ENCODE measurements at regions not wholly inside any gene's neighbourhood (a gene's known extent, or its start where the extent isn't known, plus 50 kb on each side); places are given as distances from the start of the nearest gene placed in this dataset.

DNA sequence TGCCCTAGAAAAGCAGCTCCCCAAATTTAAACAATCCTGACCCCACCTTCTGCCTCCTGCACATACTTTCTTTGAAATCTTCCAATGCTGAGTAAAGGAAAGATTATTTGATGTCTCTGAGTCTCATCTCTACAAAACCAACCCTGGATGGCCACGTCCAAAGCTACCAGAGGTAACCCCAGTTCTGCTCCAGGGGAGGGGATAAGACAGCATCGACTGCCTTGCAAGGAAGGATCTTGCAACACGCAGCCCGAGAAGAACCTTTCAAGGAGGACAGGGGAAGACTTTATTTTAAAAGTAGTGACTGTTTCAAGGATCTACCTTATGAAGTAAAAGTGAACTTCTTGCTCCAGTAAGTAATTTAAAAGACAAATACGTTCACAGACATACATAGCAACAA, 66.5 kb upstream of the TMEM45B start (continued):
- TF ChIP-seq ZBTB33 (IDR thresholded peaks at IDR 0.05) (no peak), POLR2AphosphoS2 (IDR thresholded peaks at IDR 0.05; ENCODE audit: low read depth, low read length) (no peak), CTCF (IDR thresholded peaks at IDR 0.05 in 2 of 3, conservative IDR thresholded peaks at IDR 0.05 in 1 of 3; ENCODE audit: control insufficient read depth in 2 of 3, extremely low read depth in 1 of 3, insufficient read depth in 1 of 3, low read depth in 3 of 3, low read length in 3 of 3) (no peak), PAX5 (IDR thresholded peaks at IDR 0.05; ENCODE audit: borderline replicate concordance, low read depth, low read length) (no peak), GATAD2B (conservative IDR thresholded peaks at IDR 0.05; ENCODE audit: low read depth) (no peak)

GRCh38 chr11:129750343-129751292, 65.0 kb upstream of the TMEM45B start:
- DNase-seq (ENCODE audit: low read depth, low spot score) (no peak), ATAC-seq (peak; percentile 99), FAIRE-seq (peak; percentile 82)
- ChIA-PET RAD21 (ENCODE audit: unreplicated experiment) (no interaction called here), SMC1A (ENCODE audit: uncharacterized antibody, unreplicated experiment) (interaction anchor here (1.0 to 1.1 kb wide), 2 partner anchors 362 to 386 kb away, joined by 3 read pairs; no protein-coding TSS in a partner anchor), POLR2A (no interaction called here), CTCF (interaction anchor here (0.9 to 1.9 kb wide), 8 partner anchors 11 to 866 kb away, joined by 3 to 8 read pairs (median 3); no protein-coding TSS in a partner anchor)
- H4K20me1 ChIP-seq (ENCODE audit: control insufficient read depth, insufficient read depth), result no peaks in the 10 kb centered on the region
- H3K79me2 ChIP-seq (ENCODE audit: control insufficient read depth, insufficient read depth, low read length), result no peaks in the 10 kb centered on the region
- no peaks in the 10 kb centered on the region for H3K4me1 ChIP-seq (ENCODE audit: control insufficient read depth, insufficient read depth, low read length)
- no peak overlapping the region for H3K4me2 ChIP-seq (ENCODE audit: control insufficient read depth, insufficient read depth)
- intact Hi-C loops (cut with micrococcal nuclease; ENCODE audit: unreplicated experiment), result loop anchor here (1.0 kb wide), 2 partner anchors 386 to 633 kb away; no protein-coding TSS in a partner anchor
- H3K36me3 ChIP-seq (ENCODE audit: control insufficient read depth in 2 of 2, insufficient read depth in 2 of 2, low read length in 1 of 2), result no peaks in the 10 kb centered on the region
- BruUV-seq (replicated peaks), result no TSS peak
- H3K4me3 ChIP-seq, result no peak overlapping the region
- H2AFZ ChIP-seq (ENCODE audit: control insufficient read depth, low read depth, low read length), result peak overlapping the region; percentile 68
- no peaks in the 10 kb centered on the region; a peak in 1 of 4 replicates for H3K27me3 ChIP-seq (replicated peaks in 1 of 2; ENCODE audit: control insufficient read depth in 2 of 2, insufficient read depth in 2 of 2, low read length in 1 of 2)
- in situ Hi-C loops (cut with MboI), result no loop called here
- whole genome bisulfite sequencing (ENCODE audit: insufficient coverage, insufficient replicate concordance, low lambda C conversion rate, missing lambda C conversion rate), result 27% methylated on average over 49 of the region's 57 CpGs
- H3K27ac ChIP-seq (ENCODE audit: control insufficient read depth, insufficient read depth), result no peak overlapping the region
- no peaks in the 10 kb centered on the region for H3K9me3 ChIP-seq (replicated peaks; ENCODE audit: control insufficient read depth, insufficient read depth, low read length)
- H3K9ac ChIP-seq (ENCODE audit: control insufficient read depth, insufficient read depth, low read length), result no peak overlapping the region
- TF ChIP-seq, protein P1, sequence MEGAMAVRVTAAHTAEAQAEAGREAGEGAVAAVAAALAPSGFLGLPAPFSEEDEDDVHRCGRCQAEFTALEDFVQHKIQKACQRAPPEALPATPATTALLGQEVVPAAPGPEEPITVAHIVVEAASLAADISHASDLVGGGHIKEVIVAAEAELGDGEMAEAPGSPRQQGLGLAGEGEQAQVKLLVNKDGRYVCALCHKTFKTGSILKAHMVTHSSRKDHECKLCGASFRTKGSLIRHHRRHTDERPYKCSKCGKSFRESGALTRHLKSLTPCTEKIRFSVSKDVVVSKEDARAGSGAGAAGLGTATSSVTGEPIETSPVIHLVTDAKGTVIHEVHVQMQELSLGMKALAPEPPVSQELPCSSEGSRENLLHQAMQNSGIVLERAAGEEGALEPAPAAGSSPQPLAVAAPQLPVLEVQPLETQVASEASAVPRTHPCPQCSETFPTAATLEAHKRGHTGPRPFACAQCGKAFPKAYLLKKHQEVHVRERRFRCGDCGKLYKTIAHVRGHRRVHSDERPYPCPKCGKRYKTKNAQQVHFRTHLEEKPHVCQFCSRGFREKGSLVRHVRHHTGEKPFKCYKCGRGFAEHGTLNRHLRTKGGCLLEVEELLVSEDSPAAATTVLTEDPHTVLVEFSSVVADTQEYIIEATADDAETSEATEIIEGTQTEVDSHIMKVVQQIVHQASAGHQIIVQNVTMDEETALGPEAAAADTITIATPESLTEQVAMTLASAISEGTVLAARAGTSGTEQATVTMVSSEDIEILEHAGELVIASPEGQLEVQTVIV (IDR thresholded peaks at IDR 0.05; ENCODE audit: borderline replicate concordance, partially characterized antibody), result no peak
- no peak for TF ChIP-seq NKRF (conservative IDR thresholded peaks at IDR 0.05)
- no peak for TF ChIP-seq CHD2 (IDR thresholded peaks at IDR 0.05; ENCODE audit: borderline replicate concordance, low read depth, low read length)
- TF ChIP-seq CBX5 (IDR thresholded peaks at IDR 0.05; ENCODE audit: low read depth), result no peak
- TF ChIP-seq TARDBP (IDR thresholded peaks at IDR 0.05; ENCODE audit: borderline replicate concordance), result no peak
- TF ChIP-seq MXI1 (IDR thresholded peaks at IDR 0.05; ENCODE audit: low read depth, low read length), result no peak
- TF ChIP-seq PAX5 (IDR thresholded peaks at IDR 0.05; ENCODE audit: borderline replicate concordance, low read depth, low read length), result no peak
- no peak for TF ChIP-seq RCOR1 (conservative IDR thresholded peaks at IDR 0.05; ENCODE audit: low read depth, low read length)
